Hematopoietic multipotent progenitor cell treated with erythropoietin and hydrocortisone succinate and interleukin-3 and kit ligand, for 17 days (in vitro differentiated cells): ENCODE measurements at regions not wholly inside any gene's neighbourhood (a gene's known extent, or its start where the extent isn't known, plus 50 kb on each side); places are given as distances from the start of the nearest gene placed in this dataset.

Experiments used
- DNase-seq: peaks from one replicate; pipeline ENCODE4 v3.0.0-alpha.2; 2015; ENCODE audit warnings: low spot score

DNA sequence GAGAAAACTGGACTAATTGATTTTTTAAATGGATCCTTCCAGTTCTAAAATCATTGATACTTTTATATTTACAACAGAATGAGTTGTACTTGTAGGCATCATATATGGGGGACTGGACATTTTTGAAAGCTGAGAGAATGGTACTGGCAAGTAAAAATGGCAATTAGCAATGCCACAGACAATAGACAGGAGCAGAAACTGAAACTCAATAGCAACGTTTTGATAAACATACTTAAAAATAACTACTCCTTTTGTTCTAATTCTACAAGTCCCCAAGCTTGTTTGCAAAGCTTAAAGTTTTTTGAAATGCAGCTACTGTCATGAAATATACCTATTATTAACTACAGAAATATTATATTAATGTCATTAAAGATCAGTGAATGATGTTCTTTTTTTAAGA, 52.8 kb upstream of the FBXL7 start:
- no peak for DNase-seq

DNA sequence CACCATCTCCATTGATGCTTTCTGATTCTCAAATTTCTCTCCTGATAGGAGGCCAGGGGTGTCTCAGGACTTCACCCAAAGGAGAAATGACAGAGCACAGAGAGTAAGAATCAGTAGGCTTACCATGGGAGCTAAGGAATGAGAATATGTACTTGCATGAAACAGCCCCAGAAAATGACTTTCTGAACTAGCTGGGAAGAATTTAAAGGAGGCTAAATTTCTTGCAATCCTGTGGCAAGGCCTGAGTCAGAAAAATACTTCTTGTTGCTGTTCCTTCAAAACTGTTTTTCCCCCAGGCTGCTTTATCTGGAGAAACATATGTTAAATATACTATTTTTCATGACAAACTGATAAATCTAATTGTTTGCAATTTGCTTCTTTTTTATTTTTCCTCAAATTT, 53.4 kb upstream of the FBXL7 start:
- DNase-seq = no peak

DNA sequence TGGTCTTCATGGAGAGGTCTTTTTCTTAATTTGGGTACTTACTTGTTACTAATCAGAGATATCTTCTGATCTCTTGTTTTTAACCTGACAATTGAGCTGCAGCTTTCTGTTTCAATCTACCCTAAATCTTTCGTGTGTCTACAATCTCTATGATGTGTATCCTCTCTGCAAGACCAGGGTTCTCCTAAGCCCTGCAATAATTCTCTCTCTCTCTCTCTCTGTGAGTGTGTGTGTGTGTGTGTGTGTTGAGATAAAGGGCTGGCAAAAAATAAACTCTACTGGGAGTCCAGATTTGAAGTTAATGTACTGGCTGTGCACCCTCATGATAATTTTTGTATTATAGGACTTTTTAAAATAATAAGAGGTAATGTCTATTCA, 57.8 kb upstream of the FBXL7 start:
- no peak for DNase-seq

DNA sequence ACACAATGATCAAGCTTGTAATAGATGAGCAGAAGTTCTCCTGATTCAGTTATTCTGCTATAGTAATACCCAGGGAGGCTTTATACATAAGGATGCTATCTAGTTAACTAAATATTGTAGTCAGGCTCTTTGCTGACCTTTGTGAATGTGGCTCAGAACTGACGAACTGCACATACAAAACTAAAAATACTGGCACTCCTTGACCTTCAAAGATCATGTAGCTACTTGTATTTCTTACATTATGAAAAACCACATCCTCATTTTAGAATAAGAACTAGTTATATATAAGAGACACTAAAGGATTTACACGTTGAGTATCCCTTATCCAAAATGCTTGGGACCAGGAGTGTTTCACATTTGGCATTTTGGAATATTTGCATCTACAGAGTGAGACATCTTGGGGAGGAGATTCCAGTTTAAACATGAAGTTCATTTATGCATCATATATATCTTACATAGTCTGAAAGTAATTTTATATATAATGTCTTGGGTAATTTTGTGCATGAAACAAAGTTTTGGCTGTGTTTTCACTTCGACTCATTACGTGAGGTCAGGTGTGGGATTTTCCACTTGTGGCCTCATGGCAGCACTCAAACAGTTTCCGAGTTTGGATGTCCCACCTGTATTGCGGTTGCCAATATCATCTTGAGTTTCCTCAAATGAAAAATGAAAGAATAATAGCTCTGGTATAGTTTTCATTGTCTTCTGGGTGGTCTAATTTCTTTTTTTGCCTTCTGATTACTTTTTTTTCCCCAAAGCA, 58.4 kb upstream of the FBXL7 start:
- no peak for DNase-seq

DNA sequence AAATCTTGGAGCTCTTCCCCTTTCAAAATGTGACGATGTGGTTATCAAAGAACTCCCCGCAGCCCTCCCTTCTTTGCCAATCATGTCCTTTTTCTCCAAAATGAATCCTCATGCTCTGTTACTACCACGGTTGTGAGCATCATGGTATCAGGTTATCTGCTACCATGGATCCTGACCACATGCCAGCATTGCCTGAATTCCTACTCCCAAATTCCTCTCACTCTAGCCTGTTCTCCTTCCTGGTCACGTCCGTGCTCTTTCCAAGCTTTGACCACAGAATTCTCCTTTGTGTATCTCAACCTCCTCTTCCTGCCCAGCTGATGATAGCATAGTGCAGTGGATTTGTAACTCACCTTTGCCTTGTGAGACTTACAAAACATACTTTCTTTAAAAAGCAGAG, 59.5 kb upstream of the FBXL7 start:
- no peak for DNase-seq

DNA sequence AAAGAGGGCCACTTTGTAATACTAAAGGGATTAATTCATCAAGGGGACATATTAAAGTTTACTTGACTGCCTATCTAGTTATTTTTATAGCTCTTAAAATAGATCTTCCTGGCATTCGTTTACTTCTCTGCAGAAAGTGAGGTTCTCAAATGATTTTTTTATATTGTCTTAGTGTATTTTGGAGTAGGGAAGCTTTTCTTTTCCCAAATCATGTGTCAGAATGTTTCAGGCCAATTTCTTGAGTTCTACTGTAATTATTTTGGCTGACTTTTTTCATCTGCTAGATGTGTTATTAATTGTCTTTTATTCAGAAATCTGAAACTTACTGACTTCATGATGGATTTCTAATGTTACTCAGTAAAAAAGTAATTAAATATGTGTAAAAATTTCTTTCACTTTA, 60.2 kb upstream of the FBXL7 start:
- DNase-seq = no peak

DNA sequence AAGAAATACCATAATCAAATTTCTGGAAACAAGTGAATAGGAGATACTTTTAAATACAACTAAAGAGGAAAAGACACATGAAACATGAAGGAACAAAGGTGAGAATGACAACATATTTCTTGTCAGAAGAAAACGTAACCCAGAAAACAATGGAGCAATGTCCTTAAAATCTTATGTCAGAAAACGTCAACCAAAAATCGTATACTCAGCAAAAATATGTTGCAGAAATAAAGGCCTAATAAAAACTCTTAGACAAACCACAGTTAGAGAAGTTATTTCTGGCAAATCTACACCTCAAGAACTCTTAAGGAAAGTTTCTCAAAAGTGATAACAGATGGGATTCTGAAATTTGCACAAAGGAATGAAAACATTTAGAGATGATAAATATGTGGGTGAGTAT, 66.3 kb upstream of the FBXL7 start:
- no peak for DNase-seq

DNA sequence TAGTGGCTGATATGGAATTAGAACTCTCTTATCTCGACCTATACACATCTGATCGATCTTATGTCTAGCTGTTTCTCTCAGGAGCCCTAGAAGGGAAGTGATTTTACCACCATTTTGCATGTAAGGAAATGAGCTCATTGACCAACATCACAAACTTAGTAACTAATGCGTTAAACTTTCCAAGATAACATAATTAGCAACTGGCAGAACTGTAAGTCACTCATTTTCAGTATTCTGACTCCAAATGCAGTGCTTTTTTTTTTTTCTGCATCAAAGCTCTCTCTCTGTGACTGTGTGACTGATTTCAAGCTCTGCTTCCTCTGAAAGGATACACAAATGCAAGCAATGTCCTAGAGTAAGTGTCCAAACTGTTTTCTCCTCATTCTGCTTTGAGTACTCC, 68.1 kb upstream of the FBXL7 start:
- DNase-seq = no peak

DNA sequence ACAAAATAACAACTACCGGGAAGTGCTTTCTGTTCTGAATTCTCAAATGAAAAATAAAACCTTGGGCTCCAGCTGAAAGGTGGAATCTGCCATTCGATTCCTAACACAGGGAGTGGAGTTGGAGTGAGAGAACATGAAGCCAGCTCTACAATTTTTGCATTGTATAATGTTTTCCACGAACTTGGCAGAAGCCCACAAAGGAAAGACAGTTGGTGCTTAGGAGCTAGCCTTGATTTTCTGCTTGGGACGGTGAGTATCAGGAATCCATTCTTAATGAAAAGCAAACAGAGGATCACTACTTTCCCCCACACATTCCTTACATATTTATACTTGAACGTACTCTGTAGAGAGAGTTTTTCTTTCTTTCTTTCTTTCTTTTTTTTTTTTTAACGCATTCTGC, 74.2 kb upstream of the FBXL7 start:
- no peak for DNase-seq

DNA sequence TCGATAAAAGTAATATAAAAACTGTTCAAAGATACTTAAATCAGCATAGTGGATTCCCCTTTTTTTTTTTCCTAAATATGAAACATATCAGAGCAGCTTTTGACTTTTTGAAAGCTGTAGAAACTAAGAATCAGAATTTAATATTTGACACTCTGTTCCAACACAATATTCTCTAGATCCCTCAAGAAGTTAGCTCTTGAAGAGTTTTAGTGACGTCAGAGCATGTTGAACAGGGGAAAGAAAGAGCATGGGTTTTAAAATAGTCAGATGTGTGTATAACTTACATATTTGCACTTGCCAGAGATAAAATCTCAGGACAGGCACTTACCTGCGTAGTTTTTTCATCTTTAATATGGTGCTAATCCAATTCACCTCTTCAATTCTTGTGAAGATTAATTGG, 75.2 kb upstream of the FBXL7 start:
- no peak for DNase-seq

DNA sequence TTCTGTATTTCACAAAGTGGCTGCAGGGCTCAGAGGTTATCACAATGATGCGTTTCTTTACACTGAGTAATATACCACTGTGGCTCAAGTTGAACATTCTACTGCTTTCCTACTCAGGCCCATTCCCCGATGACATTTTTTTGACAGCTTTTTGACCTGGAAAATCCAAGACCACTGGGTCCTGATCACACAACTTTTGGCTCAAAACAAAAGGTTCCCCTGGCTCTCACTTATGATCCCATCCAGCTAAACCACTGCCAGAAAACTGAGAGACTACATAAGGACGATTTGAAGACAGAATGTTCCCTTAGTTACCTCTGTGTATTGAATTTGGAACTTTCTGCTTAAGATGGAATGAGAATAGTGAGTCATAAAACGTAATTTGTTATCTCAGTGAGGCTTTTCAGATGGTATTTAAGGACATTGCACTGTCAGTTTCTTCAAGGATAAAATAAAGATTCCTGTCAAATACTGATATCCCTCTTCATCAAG, 78.0 kb upstream of the FBXL7 start:
- no peak for DNase-seq

DNA sequence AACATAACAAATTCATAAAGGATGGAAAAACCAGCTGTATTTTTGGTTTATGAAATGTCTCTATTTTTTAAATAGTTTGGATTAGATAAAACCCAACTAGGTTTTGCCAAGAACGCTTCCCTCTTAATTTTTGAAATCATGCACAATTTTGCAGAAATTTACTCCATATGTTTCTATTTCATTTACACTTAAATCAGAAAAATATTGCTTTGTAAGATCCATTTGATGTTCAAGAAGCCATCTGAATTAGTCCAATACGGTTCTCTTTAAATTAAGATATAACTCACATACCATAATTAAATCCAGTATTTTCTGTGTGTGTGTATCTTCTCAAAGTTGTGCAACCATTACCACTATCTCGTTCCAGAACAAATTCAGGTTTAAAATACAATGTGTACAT, 78.6 kb upstream of the FBXL7 start:
- DNase-seq = no peak

DNA sequence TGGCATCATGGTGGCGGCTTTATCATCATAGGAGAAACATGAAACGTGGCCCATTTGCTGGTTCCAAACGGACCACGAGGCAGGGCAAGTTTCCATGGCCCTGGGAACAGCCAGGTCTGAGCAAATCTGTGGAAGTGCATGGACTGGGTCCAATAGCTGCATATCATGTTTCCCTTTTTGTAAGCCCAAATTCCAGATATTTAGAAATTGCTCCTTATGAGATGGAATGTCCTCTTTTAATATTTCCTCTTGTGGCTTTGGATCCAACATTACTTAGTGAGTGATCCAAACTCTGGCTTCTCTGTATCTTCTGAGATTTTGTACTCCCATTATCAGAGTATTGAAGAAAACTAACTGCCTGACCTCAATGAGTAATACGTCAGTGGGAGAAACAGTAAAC, 79.8 kb upstream of the FBXL7 start:
- no peak for DNase-seq

DNA sequence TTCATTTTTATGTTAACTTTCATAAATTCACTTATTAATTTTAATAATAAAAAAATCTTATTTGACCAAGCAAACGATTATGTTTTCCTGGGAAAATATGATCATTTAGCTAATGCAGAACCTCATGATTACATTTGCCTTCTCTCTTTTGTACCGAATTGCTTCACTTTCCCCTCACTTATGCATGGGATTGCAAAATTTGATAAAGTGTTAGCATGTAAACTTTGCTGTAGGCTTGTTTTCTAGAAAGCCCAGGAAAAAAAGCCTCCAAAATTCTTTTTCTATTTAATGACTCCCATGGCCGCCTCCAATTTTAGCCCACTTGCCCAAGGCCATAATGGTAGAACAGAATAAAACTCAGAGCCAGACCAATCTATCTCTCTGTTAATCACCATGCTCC, 82.8 kb upstream of the FBXL7 start:
- no peak for DNase-seq

DNA sequence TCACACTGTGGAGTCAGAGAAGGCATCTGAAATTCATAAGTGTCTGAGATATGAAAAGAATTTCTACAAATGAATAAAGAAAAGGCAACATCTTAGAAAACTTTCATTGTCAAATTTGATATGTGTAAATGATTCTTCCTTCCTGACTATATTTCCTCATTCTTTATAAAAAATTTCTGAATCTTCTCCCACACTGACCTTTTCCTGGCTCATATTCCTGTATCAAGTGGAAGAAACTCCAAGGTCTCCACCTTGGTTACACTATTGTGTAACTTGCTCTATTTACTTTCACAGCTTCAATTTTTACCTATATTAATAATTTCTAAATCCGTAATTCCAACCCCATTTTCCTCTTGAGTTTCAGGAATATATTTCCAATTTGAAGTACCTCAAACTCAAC, 93.5 kb upstream of the FBXL7 start:
- no peak for DNase-seq

DNA sequence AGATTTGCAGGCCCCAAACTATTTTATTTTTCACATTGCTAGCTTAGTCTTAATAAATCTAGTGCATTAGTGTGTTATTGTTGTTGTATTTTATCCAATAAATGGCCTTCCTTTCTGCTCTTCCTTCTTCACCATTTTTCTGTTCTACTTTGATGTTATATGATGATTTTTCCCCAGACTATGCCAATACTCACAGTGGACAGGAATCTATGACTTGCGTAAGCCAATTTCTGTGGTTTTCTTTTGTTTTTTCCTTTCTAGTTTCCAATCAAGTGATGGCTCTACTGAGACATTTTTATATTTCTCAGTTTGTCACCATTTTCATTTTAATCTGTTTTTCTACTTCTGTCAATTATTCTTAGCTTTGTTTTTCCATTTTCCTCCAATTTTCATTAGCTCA, 106.8 kb upstream of the FBXL7 start:
- no peak for DNase-seq

DNA sequence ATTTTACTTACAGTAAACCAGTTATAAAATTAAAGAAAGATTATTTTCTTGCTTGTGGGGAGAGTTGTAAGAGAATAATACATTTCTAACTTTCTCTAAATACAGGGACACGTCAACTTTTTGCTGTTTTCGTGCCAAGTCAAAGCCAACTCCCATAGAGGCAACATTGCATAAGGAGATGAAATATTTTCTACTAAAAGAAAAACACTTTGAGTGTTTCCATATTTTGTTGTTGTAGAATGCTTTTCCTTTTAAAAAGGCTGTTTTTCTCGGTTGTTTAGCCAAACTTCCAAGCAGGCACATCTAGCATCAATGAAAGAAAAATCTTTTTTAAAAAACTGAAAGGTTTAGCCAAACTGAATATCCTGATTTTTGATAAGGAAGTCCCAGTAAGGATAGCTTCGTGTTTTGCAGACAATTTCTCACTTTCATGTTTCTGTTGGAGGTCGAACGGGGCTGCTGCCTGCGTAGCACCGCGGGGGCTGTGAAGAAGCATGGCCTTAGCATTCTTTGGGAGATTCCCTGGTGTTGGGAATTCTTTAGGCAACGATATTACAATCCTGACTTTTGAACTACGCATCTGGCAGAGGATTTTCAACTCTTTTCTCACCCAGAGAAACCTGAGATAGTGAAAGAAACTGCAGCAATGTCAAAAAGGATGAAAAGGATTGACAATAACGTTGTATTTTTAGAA, 108.1 kb upstream of the FBXL7 start:
- DNase-seq = no peak

DNA sequence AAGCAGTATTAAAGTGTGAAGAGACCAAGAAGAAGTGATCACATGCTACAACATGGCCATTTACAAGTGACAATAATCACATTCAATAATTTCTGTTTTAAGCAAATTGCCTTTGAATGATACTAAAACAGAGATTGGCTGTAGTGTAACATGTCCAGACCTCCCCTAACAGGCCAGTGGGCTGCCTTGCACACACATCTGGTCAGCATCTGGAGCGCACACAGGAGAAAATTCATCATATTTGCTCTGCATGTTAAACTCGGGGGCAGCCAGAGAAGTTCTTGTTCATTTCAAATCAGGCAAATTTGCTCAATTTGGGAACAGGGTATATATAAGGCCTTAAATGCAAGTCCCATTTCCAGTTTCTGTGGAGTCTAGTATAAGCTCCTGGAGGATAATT, 111.1 kb upstream of the FBXL7 start:
- DNase-seq = no peak

DNA sequence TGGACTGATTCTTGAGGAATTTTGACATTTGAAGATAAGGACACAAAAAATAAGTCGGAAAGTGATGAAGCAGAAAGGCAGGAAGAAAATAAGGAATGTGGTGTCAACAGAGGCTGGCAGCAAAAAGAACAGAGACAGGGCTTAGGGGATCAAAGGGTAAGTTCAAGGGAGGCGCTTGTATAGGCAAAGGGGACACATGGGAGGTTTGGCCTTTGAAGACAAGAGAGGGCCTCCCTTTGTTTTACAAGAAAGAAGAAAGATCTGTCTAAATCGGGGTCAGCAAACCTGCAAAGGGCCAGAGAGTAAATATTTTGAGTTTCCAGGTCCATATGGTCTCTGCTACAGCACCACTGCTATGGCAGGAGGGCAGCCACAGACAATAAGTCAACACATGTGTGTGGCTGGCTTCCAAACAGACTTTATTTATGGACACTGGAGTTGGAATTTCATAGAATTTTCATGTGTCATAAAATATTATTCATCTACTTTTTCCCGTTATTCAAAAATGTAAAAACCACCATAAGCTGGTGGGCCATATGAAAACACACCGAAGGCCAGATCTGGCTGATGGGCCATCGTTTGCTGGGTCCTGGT, 112.0 kb upstream of the FBXL7 start:
- no peak for DNase-seq

DNA sequence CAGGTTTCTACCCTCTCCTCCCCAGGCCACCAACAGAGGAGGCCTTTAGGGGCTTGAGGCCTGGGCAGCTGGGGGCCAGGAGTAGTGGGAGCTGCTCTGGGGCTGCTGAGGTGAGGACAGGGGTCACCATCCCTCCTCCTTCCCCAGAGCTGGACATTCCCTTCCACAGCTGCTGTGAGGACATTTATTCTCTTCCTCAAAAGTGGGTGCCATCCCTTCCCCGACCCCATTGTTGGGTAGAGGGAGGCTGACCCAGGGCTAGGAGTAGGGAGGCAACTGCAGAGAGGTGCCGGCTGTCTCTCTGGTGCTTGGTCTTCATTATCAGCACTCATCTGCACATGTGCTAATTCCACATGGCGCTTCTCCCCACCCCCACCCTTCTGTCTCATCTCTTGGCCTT, 113.9 kb upstream of the FBXL7 start:
- no peak for DNase-seq

DNA sequence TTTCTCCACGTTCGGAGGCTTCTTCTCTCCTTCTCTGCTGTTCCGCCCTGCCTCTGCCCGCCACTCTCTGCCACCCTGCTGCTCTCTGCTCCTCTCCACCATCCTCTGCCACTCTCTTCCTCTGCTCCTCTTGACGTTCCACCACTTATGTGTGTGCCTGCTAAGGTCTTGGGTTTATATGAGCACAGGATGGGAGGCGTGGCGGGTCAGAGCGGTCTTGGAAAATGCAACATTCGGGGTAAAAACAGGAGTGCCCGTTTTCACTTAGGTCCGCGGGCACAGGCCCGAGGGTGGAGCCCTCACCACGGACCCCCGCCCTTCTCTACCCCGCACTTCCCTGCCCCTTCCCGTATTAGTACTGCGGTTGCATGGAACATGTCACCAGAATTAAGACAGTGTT, 114.4 kb upstream of the FBXL7 start:
- no peak for DNase-seq

DNA sequence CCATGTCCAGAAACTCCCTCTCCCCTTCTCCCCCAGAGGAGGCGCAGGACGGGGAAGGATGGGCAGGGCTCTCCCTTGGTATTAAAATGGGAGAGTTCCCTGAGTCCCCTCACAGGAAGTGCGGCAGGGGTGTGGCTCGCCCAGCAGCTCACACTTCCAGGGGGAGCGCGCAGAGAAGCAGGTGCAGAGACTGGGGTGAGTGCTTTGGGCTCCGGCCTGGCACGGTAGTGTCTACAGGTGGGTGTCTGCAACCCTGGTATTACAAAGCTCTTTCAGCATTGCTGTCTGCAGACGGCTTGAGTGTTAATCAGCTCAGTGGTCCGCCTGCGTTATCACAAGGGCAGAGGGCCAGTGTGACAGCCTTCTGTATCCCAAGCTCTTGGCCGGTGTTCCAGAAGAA, 114.9 kb upstream of the FBXL7 start:
- no peak for DNase-seq

DNA sequence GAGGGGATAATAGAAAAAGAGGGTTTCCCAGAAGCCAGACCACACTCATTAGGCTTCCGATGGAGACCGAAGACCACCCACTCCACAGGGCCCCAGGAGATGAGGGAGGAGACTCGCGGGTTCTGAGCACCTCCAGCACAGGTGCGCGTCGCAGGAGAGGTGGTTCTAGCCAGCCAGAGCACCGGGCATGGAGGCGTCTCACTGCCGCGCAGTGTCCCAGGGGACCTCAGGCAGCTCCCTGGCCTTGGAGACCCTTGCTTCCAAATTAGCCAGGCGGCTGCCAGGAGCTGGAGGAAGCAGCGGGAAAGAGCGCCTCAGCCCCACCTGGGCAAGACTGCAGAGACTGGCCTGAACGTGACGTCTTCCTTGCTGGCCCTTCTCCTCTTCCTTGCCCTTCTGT, 115.4 kb upstream of the FBXL7 start:
- no peak for DNase-seq

DNA sequence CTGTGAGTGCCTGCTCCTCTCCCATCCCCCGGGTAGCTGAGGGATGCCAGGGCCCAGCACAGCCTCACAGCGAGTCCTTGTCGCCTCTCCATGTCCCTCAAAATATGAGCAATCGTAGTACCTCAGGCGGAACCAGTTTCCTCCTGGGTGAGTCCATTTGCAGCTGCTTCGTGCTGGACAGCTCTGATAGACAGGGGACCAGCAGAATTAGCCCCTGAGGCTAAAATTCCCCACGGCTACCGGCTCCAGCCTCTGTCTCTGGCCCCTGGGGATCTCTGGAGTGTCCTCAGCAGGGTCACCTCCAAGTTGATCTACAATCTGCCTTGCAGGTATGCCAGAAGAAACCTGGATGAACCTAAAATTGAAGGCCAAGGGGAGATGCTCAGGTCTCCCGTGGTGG, 115.8 kb upstream of the FBXL7 start:
- DNase-seq = no peak
